ENCODE measurements at regions not wholly inside any gene's neighbourhood (a gene's known extent, or its start where the extent isn't known, plus 50 kb on each side); places are given as distances from the start of the nearest gene placed in this dataset.
"Not testable (repeated sequence)": the region's sequence is repeated elsewhere in the genome, so short reads cannot be mapped to it uniquely, and the experiment has no call there.

DNA sequence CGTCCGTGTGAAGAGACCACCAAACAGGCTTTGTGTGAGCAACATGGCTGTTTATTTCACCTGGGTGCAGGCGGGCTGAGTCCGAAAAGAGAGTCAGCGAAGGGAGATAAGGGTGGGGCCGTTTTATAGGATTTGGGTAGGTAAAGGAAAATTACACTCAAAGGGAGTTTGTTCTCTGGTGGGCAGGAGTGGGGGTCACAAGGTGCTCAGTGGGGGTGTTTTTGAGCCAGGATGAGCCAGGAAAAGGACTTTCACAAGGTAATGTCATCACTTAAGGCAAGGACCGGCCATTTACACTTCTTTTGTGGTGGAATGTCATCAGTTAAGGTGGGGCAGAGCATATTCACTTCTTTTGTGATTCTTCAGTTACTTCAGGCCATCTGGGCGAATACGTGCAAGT lies 488.7 kb upstream of the ZP4 start:
- not testable (repeated sequence) for TF ChIP-seq CTCF, POLR2AphosphoS5 (IDR thresholded peaks at IDR 0.05)
